ENCODE measurements at regions not wholly inside any gene's neighbourhood (a gene's known extent, or its start where the extent isn't known, plus 50 kb on each side); places are given as distances from the start of the nearest gene placed in this dataset.

GRCh38 chr14:85241022-85241855 lies 288.7 kb upstream of the FLRT2 start:
- TF ChIP-seq POLR2A (IDR thresholded peaks at IDR 0.05; ENCODE audit: low read depth, low read length), result no peak
- TF ChIP-seq POLR2AphosphoS5 (IDR thresholded peaks at IDR 0.05; ENCODE audit: low read depth, low read length), result no peak
- no peak for TF ChIP-seq TAF1 (IDR thresholded peaks at IDR 0.05; ENCODE audit: low read depth, low read length)
- TF ChIP-seq POU2F2 (IDR thresholded peaks at IDR 0.05; ENCODE audit: low read depth, low read length), result no peak

Measured in GM12891 (cell line).